Neural progenitor cell (in vitro differentiated cells): ENCODE measurements at regions not wholly inside any gene's neighbourhood (a gene's known extent, or its start where the extent isn't known, plus 50 kb on each side); places are given as distances from the start of the nearest gene placed in this dataset.

Experiments used
- EZH2 ChIP-seq: fragments of 200-600 bp; sonication (generic); IDR thresholded peaks from 2 replicates; pipeline ENCODE4 v1.6.1; 2017; ENCODE audit warnings: antibody characterized with exemption, mild to moderate bottlenecking, moderate library complexity
- TF ChIP-seq, protein P1 (sequence below): fragments of 200-600 bp; sonication (generic); IDR thresholded peaks from 2 replicates; pipeline ENCODE4 v1.5.1; 2017; ENCODE audit warnings: antibody characterized with exemption, mild to moderate bottlenecking

DNA sequence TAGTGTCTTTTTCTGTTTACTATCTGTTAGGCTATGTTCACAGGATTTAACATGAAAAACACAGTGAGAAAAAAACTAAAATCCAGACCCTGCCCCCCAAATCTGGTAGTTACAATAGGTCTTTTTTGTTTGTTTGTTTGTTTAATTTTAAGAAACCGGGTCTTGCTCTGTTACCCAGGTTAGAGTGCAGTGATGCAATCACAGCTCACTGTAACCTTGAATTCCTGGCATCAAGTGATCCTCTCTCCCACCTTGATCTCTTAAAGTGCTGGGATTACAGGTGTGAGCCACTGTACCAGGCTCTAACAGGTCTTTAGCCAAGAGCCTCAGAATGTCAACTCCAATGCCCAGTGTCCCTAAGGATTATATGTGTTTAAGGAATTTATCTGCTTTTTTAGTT, 88.0 kb upstream of the GOLIM4 start:
- TF ChIP-seq, protein P1, sequence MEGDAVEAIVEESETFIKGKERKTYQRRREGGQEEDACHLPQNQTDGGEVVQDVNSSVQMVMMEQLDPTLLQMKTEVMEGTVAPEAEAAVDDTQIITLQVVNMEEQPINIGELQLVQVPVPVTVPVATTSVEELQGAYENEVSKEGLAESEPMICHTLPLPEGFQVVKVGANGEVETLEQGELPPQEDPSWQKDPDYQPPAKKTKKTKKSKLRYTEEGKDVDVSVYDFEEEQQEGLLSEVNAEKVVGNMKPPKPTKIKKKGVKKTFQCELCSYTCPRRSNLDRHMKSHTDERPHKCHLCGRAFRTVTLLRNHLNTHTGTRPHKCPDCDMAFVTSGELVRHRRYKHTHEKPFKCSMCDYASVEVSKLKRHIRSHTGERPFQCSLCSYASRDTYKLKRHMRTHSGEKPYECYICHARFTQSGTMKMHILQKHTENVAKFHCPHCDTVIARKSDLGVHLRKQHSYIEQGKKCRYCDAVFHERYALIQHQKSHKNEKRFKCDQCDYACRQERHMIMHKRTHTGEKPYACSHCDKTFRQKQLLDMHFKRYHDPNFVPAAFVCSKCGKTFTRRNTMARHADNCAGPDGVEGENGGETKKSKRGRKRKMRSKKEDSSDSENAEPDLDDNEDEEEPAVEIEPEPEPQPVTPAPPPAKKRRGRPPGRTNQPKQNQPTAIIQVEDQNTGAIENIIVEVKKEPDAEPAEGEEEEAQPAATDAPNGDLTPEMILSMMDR: no peak
- no peak for TF ChIP-seq EZH2
